Activated T-cell treated with anti-CD3 and anti-CD28 coated beads for 4 hours (primary cell): ENCODE measurements at regions not wholly inside any gene's neighbourhood (a gene's known extent, or its start where the extent isn't known, plus 50 kb on each side); places are given as distances from the start of the nearest gene placed in this dataset.
"Not testable (repeated sequence)": the region's sequence is repeated elsewhere in the genome, so short reads cannot be mapped to it uniquely, and the experiment has no call there.

ENCODE experiments used
- DNase-seq: peaks from one replicate; pipeline ENCODE4 v3.0.0-alpha.2; 2020

GRCh38 chr15:62849316-62850106, 193.0 kb upstream of the TPM1 start:
- no peak for DNase-seq

GRCh38 chr15:62850318-62850717, 192.2 kb upstream of the TPM1 start:
- DNase-seq, result no peak

GRCh38 chr15:62850791-62851291, 191.7 kb upstream of the TPM1 start:
- DNase-seq, result no peak

- DNase-seq, result no peak
Observed at GRCh38 chr15:62853114-62853840, 189.3 kb upstream of the TPM1 start.

GRCh38 chr15:62853841-62854225, 188.7 kb upstream of the TPM1 start:
- DNase-seq, result no peak

- DNase-seq, result no peak
Observed at GRCh38 chr15:62854420-62855084, 188.0 kb upstream of the TPM1 start.

GRCh38 chr15:62855085-62855476, 187.5 kb upstream of the TPM1 start:
- no peak for DNase-seq

- DNase-seq, result no peak
Observed at GRCh38 chr15:62856466-62857246, 185.9 kb upstream of the TPM1 start.

- DNase-seq, result no peak
Observed at GRCh38 chr15:62857411-62857853, 185.1 kb upstream of the TPM1 start.

- no peak for DNase-seq
Observed at GRCh38 chr15:62858343-62858742, 184.2 kb upstream of the TPM1 start.

GRCh38 chr15:62862717-62863116, 179.8 kb upstream of the TPM1 start:
- no peak for DNase-seq

GRCh38 chr15:62866366-62866765, 176.2 kb upstream of the TPM1 start:
- no peak for DNase-seq

- no peak for DNase-seq
Observed at GRCh38 chr15:62867844-62868243, 174.7 kb upstream of the TPM1 start.

- no peak for DNase-seq
Observed at GRCh38 chr15:62868507-62868906, 174.0 kb upstream of the TPM1 start.

- no peak for DNase-seq
Observed at GRCh38 chr15:62869116-62869515, 173.4 kb upstream of the TPM1 start.

GRCh38 chr15:62870216-62870615, 172.3 kb upstream of the TPM1 start:
- DNase-seq, result no peak

GRCh38 chr15:62870701-62871100, 171.8 kb upstream of the TPM1 start:
- DNase-seq, result not testable (repeated sequence)

GRCh38 chr15:62873203-62873602, 169.3 kb upstream of the TPM1 start:
- no peak for DNase-seq

GRCh38 chr15:62874064-62874463, 168.5 kb upstream of the TPM1 start:
- DNase-seq, result no peak

GRCh38 chr15:62874959-62875625, 167.5 kb upstream of the TPM1 start:
- no peak for DNase-seq

- no peak for DNase-seq
Observed at GRCh38 chr15:62875626-62876021, 166.9 kb upstream of the TPM1 start.

GRCh38 chr15:62877276-62877857, 165.2 kb upstream of the TPM1 start:
- DNase-seq, result no peak
